ENCODE measurements at regions not wholly inside any gene's neighbourhood (a gene's known extent, or its start where the extent isn't known, plus 50 kb on each side); places are given as distances from the start of the nearest gene placed in this dataset.

GRCh38 chr22:48137640-48138039, 1375.2 kb downstream of the TBC1D22A start:
- Mint-ChIP-seq H3K27ac (no peak overlapping the region), H3K36me3 (ENCODE audit: low read depth) (no peaks in the 10 kb centered on the region), H3K9me3 (peaks cover 7% of the 10 kb centered on the region), H3K27me3 (ENCODE audit: low read depth) (peaks cover 13% of the 10 kb centered on the region), H3K4me3 (no peak overlapping the region), H3K4me1 (no peaks in the 10 kb centered on the region)
- TF ChIP-seq CTCF (IDR thresholded peaks at IDR 0.05; ENCODE audit: unreplicated experiment in 3 of 3), result no peak

- Mint-ChIP-seq H3K4me1 (no peaks in the 10 kb centered on the region), H3K27ac (no peak overlapping the region), H3K4me3 (no peak overlapping the region), H3K36me3 (ENCODE audit: low read depth) (no peaks in the 10 kb centered on the region), H3K27me3 (ENCODE audit: low read depth) (peaks cover 7% of the 10 kb centered on the region), H3K9me3 (peaks cover 7% of the 10 kb centered on the region)
- no peak for TF ChIP-seq CTCF (IDR thresholded peaks at IDR 0.05; ENCODE audit: unreplicated experiment in 3 of 3)
Measured at GRCh38 chr22:48135592-48135991, 1373.1 kb downstream of the TBC1D22A start.

GRCh38 chr22:48125416-48125815, 1363.0 kb downstream of the TBC1D22A start:
- Mint-ChIP-seq H3K27me3 (ENCODE audit: low read depth) (no peaks in the 10 kb centered on the region), H3K27ac (no peak overlapping the region), H3K9me3 (peaks cover 10% of the 10 kb centered on the region), H3K4me1 (no peaks in the 10 kb centered on the region), H3K36me3 (ENCODE audit: low read depth) (no peaks in the 10 kb centered on the region), H3K4me3 (no peak overlapping the region)
- no peak for TF ChIP-seq CTCF (IDR thresholded peaks at IDR 0.05; ENCODE audit: unreplicated experiment in 3 of 3)

GRCh38 chr22:48121984-48122383, 1359.5 kb downstream of the TBC1D22A start:
- no peak overlapping the region for H3K4me3 Mint-ChIP-seq
- H3K9me3 Mint-ChIP-seq, result peaks cover 18% of the 10 kb centered on the region
- H3K4me1 Mint-ChIP-seq, result no peaks in the 10 kb centered on the region
- H3K36me3 Mint-ChIP-seq (ENCODE audit: low read depth), result no peaks in the 10 kb centered on the region
- TF ChIP-seq CTCF (IDR thresholded peaks at IDR 0.05; ENCODE audit: unreplicated experiment in 3 of 3), result no peak
- H3K27ac Mint-ChIP-seq, result no peak overlapping the region
- peaks cover 4% of the 10 kb centered on the region for H3K27me3 Mint-ChIP-seq (ENCODE audit: low read depth)

GRCh38 chr22:48118654-48119053, 1356.2 kb downstream of the TBC1D22A start:
- peaks cover 18% of the 10 kb centered on the region for H3K9me3 Mint-ChIP-seq
- no peaks in the 10 kb centered on the region for H3K4me1 Mint-ChIP-seq
- H3K4me3 Mint-ChIP-seq, result no peak overlapping the region
- no peak overlapping the region for H3K27ac Mint-ChIP-seq
- no peak for TF ChIP-seq CTCF (IDR thresholded peaks at IDR 0.05; ENCODE audit: unreplicated experiment in 3 of 3)
- H3K27me3 Mint-ChIP-seq (ENCODE audit: low read depth), result peaks cover 9% of the 10 kb centered on the region
- no peaks in the 10 kb centered on the region for H3K36me3 Mint-ChIP-seq (ENCODE audit: low read depth)

- H3K27me3 Mint-ChIP-seq (ENCODE audit: low read depth), result peaks cover 9% of the 10 kb centered on the region
- no peak overlapping the region for H3K4me3 Mint-ChIP-seq
- no peak for TF ChIP-seq CTCF (IDR thresholded peaks at IDR 0.05; ENCODE audit: unreplicated experiment in 3 of 3)
- H3K4me1 Mint-ChIP-seq, result no peaks in the 10 kb centered on the region
- H3K36me3 Mint-ChIP-seq (ENCODE audit: low read depth), result no peaks in the 10 kb centered on the region
- H3K9me3 Mint-ChIP-seq, result peaks cover 19% of the 10 kb centered on the region
- no peak overlapping the region for H3K27ac Mint-ChIP-seq
Measured at GRCh38 chr22:48116871-48117270, 1354.4 kb downstream of the TBC1D22A start.

Measured in nephron (organoid).